ENCODE measurements at regions not wholly inside any gene's neighbourhood (a gene's known extent, or its start where the extent isn't known, plus 50 kb on each side); places are given as distances from the start of the nearest gene placed in this dataset.

DNA sequence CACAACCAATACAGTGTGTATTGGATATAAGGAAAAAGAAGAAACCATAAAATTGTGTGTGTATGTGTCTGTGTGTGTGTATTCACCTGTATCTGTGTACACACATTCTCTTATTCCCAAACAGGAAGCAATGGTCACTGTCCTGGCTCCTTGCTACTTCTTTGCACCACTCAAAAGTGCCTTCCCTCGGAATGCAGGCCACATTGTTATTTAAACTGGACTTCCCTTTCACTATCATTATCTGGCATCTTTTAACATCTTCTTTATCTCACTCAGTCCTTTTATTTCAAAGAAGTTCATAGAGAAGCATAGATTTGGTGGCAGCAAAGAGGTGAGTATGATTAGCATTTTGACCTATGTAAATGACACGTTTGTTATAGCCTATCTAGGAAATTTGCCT lies 803.7 kb downstream of the NCAM2 start:
- no peak overlapping the region for H3K4me3 ChIP-seq (ENCODE audit: low read depth, low read length)
- no peak for DNase-seq (ENCODE audit: low read depth)
- TF ChIP-seq, protein P1, sequence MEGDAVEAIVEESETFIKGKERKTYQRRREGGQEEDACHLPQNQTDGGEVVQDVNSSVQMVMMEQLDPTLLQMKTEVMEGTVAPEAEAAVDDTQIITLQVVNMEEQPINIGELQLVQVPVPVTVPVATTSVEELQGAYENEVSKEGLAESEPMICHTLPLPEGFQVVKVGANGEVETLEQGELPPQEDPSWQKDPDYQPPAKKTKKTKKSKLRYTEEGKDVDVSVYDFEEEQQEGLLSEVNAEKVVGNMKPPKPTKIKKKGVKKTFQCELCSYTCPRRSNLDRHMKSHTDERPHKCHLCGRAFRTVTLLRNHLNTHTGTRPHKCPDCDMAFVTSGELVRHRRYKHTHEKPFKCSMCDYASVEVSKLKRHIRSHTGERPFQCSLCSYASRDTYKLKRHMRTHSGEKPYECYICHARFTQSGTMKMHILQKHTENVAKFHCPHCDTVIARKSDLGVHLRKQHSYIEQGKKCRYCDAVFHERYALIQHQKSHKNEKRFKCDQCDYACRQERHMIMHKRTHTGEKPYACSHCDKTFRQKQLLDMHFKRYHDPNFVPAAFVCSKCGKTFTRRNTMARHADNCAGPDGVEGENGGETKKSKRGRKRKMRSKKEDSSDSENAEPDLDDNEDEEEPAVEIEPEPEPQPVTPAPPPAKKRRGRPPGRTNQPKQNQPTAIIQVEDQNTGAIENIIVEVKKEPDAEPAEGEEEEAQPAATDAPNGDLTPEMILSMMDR (IDR thresholded peaks at IDR 0.05; ENCODE audit: insufficient read depth, low read depth, low read length, missing control alignments): no peak

DNA sequence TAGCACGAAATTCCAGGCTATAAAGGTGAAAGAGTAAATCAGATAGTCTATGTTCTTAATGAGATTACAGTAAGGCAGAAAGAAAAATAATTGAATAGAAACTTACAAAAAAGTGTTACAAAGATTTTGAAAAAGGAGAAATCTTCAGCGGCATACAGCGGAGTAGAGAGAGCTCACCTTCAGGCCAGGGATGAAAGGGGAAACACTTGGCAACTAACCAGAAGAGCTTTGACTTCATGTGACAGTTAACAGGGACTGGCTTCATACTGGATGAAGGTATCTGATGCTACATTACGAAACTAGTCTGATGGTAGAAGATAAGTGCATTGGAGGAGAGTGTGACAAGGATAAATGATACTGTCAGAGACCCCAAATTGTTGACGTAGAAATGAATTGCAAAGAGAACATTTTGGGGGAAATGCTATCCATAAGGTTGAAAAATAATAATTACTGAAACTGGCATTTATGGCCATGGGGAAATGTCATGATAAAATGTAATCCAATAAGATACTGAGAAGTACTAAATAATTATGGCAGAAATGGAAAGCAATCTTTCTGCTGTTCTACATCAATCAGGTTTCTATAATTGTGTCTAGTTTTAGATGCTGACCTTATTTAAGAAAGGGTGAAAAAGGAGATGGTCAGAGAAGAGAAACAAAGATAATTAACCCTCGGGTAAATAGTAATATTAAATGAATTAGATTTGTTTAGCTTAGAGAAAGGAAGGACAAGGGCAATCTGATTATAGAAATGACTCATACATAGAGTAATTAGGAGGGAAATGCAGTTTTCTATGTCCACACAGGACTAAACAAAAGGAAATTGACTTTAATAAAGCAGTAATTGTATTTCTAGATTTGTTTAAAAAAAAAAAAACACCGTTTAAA lies 808.7 kb downstream of the NCAM2 start:
- DNase-seq (ENCODE audit: low read depth): no peak
- H3K4me3 ChIP-seq (ENCODE audit: low read depth, low read length): no peak overlapping the region
- TF ChIP-seq, protein P1 (IDR thresholded peaks at IDR 0.05; ENCODE audit: insufficient read depth, low read depth, low read length, missing control alignments): no peak

DNA sequence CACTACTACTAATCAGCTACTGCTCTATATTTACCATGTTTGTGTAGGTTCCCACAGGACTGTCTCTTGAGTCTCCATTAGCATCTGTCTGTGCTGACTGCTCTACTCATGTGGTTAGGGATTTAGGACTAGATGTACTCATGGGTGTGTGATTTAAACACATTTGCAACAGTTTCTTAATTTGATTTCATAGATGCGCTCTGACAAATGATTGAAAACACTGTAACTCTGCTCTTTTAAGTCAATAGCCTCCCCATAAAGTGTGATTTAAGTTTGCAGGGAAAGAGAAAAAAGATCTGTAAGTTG lies 809.3 kb downstream of the NCAM2 start:
- H3K4me3 ChIP-seq (ENCODE audit: low read depth, low read length): no peak overlapping the region
- TF ChIP-seq, protein P1 (IDR thresholded peaks at IDR 0.05; ENCODE audit: insufficient read depth, low read depth, low read length, missing control alignments): no peak
- no peak for DNase-seq (ENCODE audit: low read depth)

DNA sequence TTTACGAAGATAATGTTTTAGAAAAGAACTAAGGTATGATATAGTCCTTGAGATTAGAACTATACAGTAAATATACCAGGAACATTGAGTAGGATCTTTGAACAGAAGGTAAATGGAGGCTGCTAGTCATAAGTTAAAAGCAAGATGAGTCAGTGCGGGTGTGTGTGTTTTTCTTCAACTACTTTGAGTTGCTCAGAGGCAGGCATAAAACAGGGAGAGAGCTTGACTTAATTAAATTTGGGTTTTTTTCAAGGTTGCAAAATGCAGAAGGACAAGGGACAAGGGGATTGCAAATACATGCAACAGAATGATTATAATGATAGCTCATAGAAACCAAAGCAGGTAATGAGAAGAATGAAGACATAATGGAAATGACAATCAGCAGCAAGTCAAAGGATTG lies 815.1 kb downstream of the NCAM2 start:
- no peak overlapping the region for H3K4me3 ChIP-seq (ENCODE audit: low read depth, low read length)
- DNase-seq (ENCODE audit: low read depth): no peak
- TF ChIP-seq, protein P1 (IDR thresholded peaks at IDR 0.05; ENCODE audit: insufficient read depth, low read depth, low read length, missing control alignments): no peak

DNA sequence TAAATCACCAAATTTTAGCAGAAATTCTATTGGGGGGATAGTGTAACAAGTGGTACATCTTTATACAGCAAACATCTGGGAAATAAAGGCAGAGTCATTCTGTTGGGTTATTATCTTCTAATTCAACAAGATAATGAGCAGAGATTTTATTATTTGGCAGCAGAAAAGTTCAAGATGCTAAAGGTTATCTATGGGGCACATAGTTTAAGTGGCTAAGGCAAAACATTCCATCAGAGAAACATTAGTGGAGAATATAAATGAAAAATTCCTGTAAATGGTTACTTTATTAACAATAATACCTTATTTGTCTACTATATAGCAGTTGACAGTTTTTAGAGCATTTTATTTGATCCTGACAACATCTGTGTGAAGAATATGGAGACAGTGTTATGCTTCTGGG lies 815.7 kb downstream of the NCAM2 start:
- no peak for DNase-seq (ENCODE audit: low read depth)
- TF ChIP-seq, protein P1 (IDR thresholded peaks at IDR 0.05; ENCODE audit: insufficient read depth, low read depth, low read length, missing control alignments): no peak
- no peak overlapping the region for H3K4me3 ChIP-seq (ENCODE audit: low read depth, low read length)

DNA sequence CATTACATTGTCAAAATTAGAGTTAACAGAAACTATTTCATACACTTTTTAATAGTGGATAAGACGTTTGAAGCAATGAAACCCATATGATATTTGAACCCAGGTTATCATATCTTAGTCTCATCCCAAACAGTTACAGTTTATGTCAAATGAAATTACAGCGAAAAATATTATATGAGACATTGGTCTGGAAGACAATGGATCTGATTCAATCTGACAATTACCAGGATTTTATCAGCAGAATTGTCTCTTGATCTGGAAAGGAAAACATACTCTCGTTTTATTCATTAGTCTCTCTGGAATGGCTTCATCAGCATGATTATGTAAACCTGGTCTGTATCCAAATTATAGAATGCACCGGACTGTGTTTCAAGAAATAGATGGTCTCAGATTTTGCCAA lies 818.6 kb downstream of the NCAM2 start:
- H3K4me3 ChIP-seq (ENCODE audit: low read depth, low read length): no peak overlapping the region
- DNase-seq (ENCODE audit: low read depth): no peak
- TF ChIP-seq, protein P1 (IDR thresholded peaks at IDR 0.05; ENCODE audit: insufficient read depth, low read depth, low read length, missing control alignments): no peak

DNA sequence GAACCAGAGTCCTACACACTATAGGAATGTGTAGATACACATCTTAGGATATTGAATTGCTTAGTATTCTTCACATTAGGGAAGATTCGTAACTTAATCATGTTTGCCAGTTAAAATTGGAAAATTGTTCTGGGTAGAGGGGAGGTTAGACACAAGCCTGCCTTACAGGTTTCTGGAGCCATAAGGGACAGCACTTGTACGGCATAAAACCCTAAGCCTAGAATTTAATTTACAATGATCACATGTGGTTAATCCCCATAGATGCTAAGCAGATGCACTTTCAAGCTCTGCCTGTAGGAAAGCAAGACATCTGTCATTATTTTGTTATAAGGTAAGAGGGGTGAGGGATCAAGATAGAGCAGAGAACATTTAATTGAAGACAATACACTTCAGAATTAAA lies 820.7 kb downstream of the NCAM2 start:
- no peak overlapping the region for H3K4me3 ChIP-seq (ENCODE audit: low read depth, low read length)
- no peak for DNase-seq (ENCODE audit: low read depth)
- TF ChIP-seq, protein P1 (IDR thresholded peaks at IDR 0.05; ENCODE audit: insufficient read depth, low read depth, low read length, missing control alignments): no peak
